B cell (primary cell): ENCODE measurements at regions not wholly inside any gene's neighbourhood (a gene's known extent, or its start where the extent isn't known, plus 50 kb on each side); places are given as distances from the start of the nearest gene placed in this dataset.

Experiments used
- ATAC-seq: fragments of 200-7000 bp; cut with Tn5 transposase; one replicate; pipeline ENCODE4 v1.10.0; 2021; ENCODE audit warnings: low read depth, mild to moderate bottlenecking, moderate number of reproducible peaks, moderate library complexity
- CTCF ChIA-PET: fragments of 350-600 bp; sonication (Branson Sonifier 250); formaldehyde crosslinking; loops from one replicate; lab custom pipeline; 2021; ENCODE audit warnings: antibody characterized with exemption, inconsistent platforms; lab: Charles Lee
- POLR2A ChIA-PET: fragments of 350-600 bp; sonication (Branson Sonifier 250); formaldehyde crosslinking; loops from one replicate; lab custom pipeline; 2021; ENCODE audit warnings: antibody characterized with exemption; lab: Charles Lee
- DNase-seq: peaks from one replicate; pipeline ENCODE4 v3.0.0; 2013
- H2AFZ ChIP-seq: 2 replicates; pipeline ENCODE4 v1.6.1; 2012; ENCODE audit warnings: mild to moderate bottlenecking, low read depth, low read length; ENCODE audit not compliant: insufficient read depth, poor library complexity, severe bottlenecking
- H3K27ac ChIP-seq, 2 donors: 1 replicate in 1 of 2; 2 replicates in 1 of 2; pipeline ENCODE4 v1.5.1; 2012 to 2013; ENCODE audit warnings: low read length in 2 of 2, mild to moderate bottlenecking in 2 of 2, moderate library complexity in 1 of 2
- H3K27me3 ChIP-seq, 4 experiments: fragments of 200-600 bp in 1 of 4; sonication (generic) in 1 of 4; replicated peaks in 1 of 4; 1 replicate in 2 of 4; 2 replicates in 2 of 4; pipeline versions ENCODE4 v1.6.1 to v1.7.0; 2013 to 2016; ENCODE audit warnings: low read length in 3 of 4, mild to moderate bottlenecking in 2 of 4, mixed read lengths in 1 of 4, moderate library complexity in 1 of 4; ENCODE audit not compliant: insufficient read depth in 4 of 4, control insufficient read depth in 3 of 4; ENCODE audit errors: control extremely low read depth in 1 of 4
- H3K36me3 ChIP-seq, 2 experiments: replicated peaks in 1 of 2; 1 replicate in 1 of 2; 2 replicates in 1 of 2; pipeline versions ENCODE4 v1.6.1 to v1.7.1; 2013; ENCODE audit warnings: low read length in 1 of 2; ENCODE audit not compliant: insufficient read depth in 2 of 2, control insufficient read depth in 1 of 2; ENCODE audit errors: control extremely low read depth in 1 of 2, extremely low read depth in 1 of 2
- H3K4me1 ChIP-seq, 2 donors: fragments of 200-600 bp in 1 of 2; sonication (generic) in 1 of 2; 1 replicate in 1 of 2; 2 replicates in 1 of 2; pipeline versions ENCODE4 v1.5.1 to v1.6.1; 2013 to 2017; ENCODE audit warnings: low read length in 2 of 2; ENCODE audit not compliant: control insufficient read depth in 2 of 2, insufficient read depth in 2 of 2
- H3K4me2 ChIP-seq: replicated peaks from 2 replicates; pipeline ENCODE3; 2012; ENCODE audit warnings: mild to moderate bottlenecking, low read depth, low read length; ENCODE audit not compliant: poor library complexity, severe bottlenecking
- H3K4me3 ChIP-seq, 5 experiments: fragments of 200-600 bp in 1 of 5; sonication (generic) in 1 of 5; 1 replicate in 3 of 5; 2 replicates in 2 of 5; pipeline versions ENCODE4 v1.5.1 to v1.7.0; 2011 to 2016; ENCODE audit warnings: low read length in 4 of 5, mild to moderate bottlenecking in 4 of 5, low read depth in 2 of 5, control low read depth in 1 of 5, moderate library complexity in 1 of 5; ENCODE audit not compliant: insufficient read depth in 1 of 5; ENCODE audit errors: control extremely low read depth in 1 of 5, extremely low read depth in 1 of 5
- H3K79me2 ChIP-seq: fragments of 200-600 bp; sonication (generic); one replicate; pipeline ENCODE4 v1.6.0; 2016; ENCODE audit warnings: low read length; ENCODE audit not compliant: control insufficient read depth, insufficient read depth
- H3K9ac ChIP-seq: fragments of 200-600 bp; sonication (generic); 2 replicates; pipeline ENCODE4 v1.6.1; 2017; ENCODE audit warnings: mild to moderate bottlenecking, low read length, moderate library complexity
- H3K9me3 ChIP-seq, 3 donors: one replicate each; pipeline versions ENCODE4 v1.6.1 to v1.7.1; 2013; ENCODE audit warnings: low read length in 2 of 3; ENCODE audit not compliant: control insufficient read depth in 2 of 3, insufficient read depth in 1 of 3; ENCODE audit errors: control extremely low read depth in 1 of 3
- H4K20me1 ChIP-seq: 2 replicates; pipeline ENCODE4 v1.6.0; 2012; ENCODE audit warnings: mild to moderate bottlenecking, low read length; ENCODE audit not compliant: insufficient read depth, control insufficient read depth, poor library complexity, severe bottlenecking
- H3K27ac Mint-ChIP-seq: one replicate; pipeline ENCODE4 v1.8.0; 2021; ENCODE audit warnings: mixed read lengths
- H3K27me3 Mint-ChIP-seq: one replicate; pipeline ENCODE4 v1.8.0; 2021; ENCODE audit warnings: mixed read lengths
- H3K4me1 Mint-ChIP-seq: one replicate; pipeline ENCODE4 v1.8.0; 2021; ENCODE audit warnings: mixed read lengths
- H3K4me3 Mint-ChIP-seq: one replicate; pipeline ENCODE4 v1.8.0; 2021; ENCODE audit warnings: mixed read lengths
- H3K9me3 Mint-ChIP-seq: one replicate; pipeline ENCODE4 v1.8.0; 2022; ENCODE audit warnings: mixed read lengths; ENCODE audit not compliant: insufficient read depth
- CTCF ChIP-seq: fragments of 200-600 bp; IDR thresholded peaks from one replicate; pipeline ENCODE4 v1.8.0; 2022; ENCODE audit warnings: antibody characterized with exemption, mild to moderate bottlenecking
- EZH2 ChIP-seq: IDR thresholded peaks from 2 replicates; pipeline ENCODE4 v1.6.1; 2012; ENCODE audit warnings: borderline replicate concordance, low read depth, mild to moderate bottlenecking, moderate library complexity, low read length; ENCODE audit not compliant: insufficient read depth, poor library complexity, severe bottlenecking
- WGBS: methylation state at CpG from one replicate; pipeline ENCODE4 v1.1.5; 2013; ENCODE audit warnings: missing lambda C conversion rate; ENCODE audit not compliant: insufficient coverage; 5-methylcytosine and 5-hydroxymethylcytosine counted together
- intact Hi-C: fragments of 100-400 bp; cut with micrococcal nuclease; formaldehyde crosslinking; loops from one replicate; pipeline ENCODE4 v1.10.0; 2022

- no peak overlapping the region for H3K4me3 Mint-ChIP-seq
- CTCF ChIA-PET, result no interaction called here
Measured at GRCh38 chr18:21928925-21929324, 188.3 kb downstream of the MIB1 start.

GRCh38 chr18:21930177-21930576 is 189.6 kb downstream of the MIB1 start:
- no peak overlapping the region for H3K4me2 ChIP-seq
- Mint-ChIP-seq H3K9me3 (no peaks in the 10 kb centered on the region), H3K27ac (no peak overlapping the region), H3K4me1 (no peaks in the 10 kb centered on the region), H3K27me3 (peaks cover 16% of the 10 kb centered on the region), H3K4me3 (no peak overlapping the region)
- ChIA-PET POLR2A (no interaction called here), CTCF (interaction anchor here (0.6 kb wide), 1 partner anchor 76 kb away, joined by 3 read pairs; no protein-coding TSS in a partner anchor)
- H3K9me3 ChIP-seq, result no peaks in the 10 kb centered on the region
- intact Hi-C loops, result no loop called here
- no peaks in the 10 kb centered on the region for H4K20me1 ChIP-seq
- DNase-seq, result no peak
- no peaks in the 10 kb centered on the region for H3K4me1 ChIP-seq
- no peaks in the 10 kb centered on the region for H3K36me3 ChIP-seq
- H3K27ac ChIP-seq, result no peak overlapping the region
- peaks cover 0 to 6% (median 0%) of the 10 kb centered on the region in 4 experiments for H3K27me3 ChIP-seq
- H3K79me2 ChIP-seq, result no peaks in the 10 kb centered on the region
- H2AFZ ChIP-seq, result no peak overlapping the region
- no peak for TF ChIP-seq EZH2
- no peak for TF ChIP-seq CTCF
- no peak for ATAC-seq
- WGBS, result 87% methylated on average over 4 of the region's 6 CpGs
- no peak overlapping the region for H3K9ac ChIP-seq
- no peak overlapping the region for H3K4me3 ChIP-seq

More at GRCh38 chr18:21928925-21929324, 188.3 kb downstream of the MIB1 start:
- no peaks in the 10 kb centered on the region for H3K9me3 Mint-ChIP-seq
- Histone ChIP-seq H3K27me3 (peaks cover 0 to 6% (median 0%) of the 10 kb centered on the region in 4 experiments), H3K4me3 (no peak overlapping the region), H3K27ac (no peak overlapping the region), H3K4me2 (no peak overlapping the region), H3K9ac (no peak overlapping the region), H3K4me1 (no peaks in the 10 kb centered on the region), H2AFZ (no peak overlapping the region), H3K9me3 (no peaks in the 10 kb centered on the region), H3K79me2 (no peaks in the 10 kb centered on the region), H3K36me3 (no peaks in the 10 kb centered on the region), H4K20me1 (no peaks in the 10 kb centered on the region)
- intact Hi-C loops, result no loop called here
- no peaks in the 10 kb centered on the region for H3K4me1 Mint-ChIP-seq
- WGBS, result no CpG with 5 or more reads among the region's 4 CpGs
- POLR2A ChIA-PET, result no interaction called here
- DNase-seq (no peak), ATAC-seq (no peak)
- H3K27ac Mint-ChIP-seq, result no peak overlapping the region
- TF ChIP-seq CTCF, result no peak
- peaks cover 16% of the 10 kb centered on the region for H3K27me3 Mint-ChIP-seq
